ENCODE measurements at regions not wholly inside any gene's neighbourhood (a gene's known extent, or its start where the extent isn't known, plus 50 kb on each side); places are given as distances from the start of the nearest gene placed in this dataset.

- TF ChIP-seq CTCF (IDR thresholded peaks at IDR 0.05) (no peak), POLR2A (IDR thresholded peaks at IDR 0.05) (no peak)
- intact Hi-C loops (cut with DNase I; ENCODE audit: low total_unique reads) = no loop called here
- DNase-seq (ENCODE audit: low spot score in 2 of 2) = no peak
- 60 to 72% methylated on average over 2 of the region's 2 CpGs for WGBS, 2 donors
- H3K4me3 ChIP-seq (ENCODE audit: low read depth, poor library complexity, severe bottlenecking) = no peak overlapping the region
These were observed 56.5 kb upstream of the ST6GALNAC3 start for GRCh38 chr1:76018045-76018444.

DNA sequence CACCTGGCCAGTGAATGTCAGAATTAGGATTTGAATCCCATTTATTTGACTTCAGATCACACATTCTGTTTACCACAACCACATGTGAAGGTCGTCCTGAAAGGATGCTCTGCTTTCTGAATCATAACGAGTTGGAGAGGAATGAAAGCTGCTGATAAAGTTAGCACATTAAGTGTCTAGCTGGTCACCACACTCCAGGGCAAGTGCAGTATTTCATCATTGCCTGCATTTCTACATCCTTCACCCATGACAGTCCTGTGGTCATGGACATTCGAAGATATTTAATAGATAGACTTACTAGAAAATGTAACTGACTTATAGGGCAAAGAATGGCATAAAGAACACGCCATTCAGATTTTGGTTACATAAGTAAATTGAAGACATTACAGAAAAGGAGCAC lies 52.7 kb upstream of the ST6GALNAC3 start:
- no peak overlapping the region for H3K4me3 ChIP-seq (ENCODE audit: low read depth, poor library complexity, severe bottlenecking)
- TF ChIP-seq POLR2A (IDR thresholded peaks at IDR 0.05) (no peak), CTCF (IDR thresholded peaks at IDR 0.05) (no peak)
- WGBS, 2 donors = 54 to 59% methylated on average over 4 of the region's 4 CpGs
- DNase-seq (ENCODE audit: low spot score in 2 of 2) = no peak
- intact Hi-C loops (cut with DNase I; ENCODE audit: low total_unique reads) = no loop called here

- intact Hi-C loops (cut with DNase I; ENCODE audit: low total_unique reads) = no loop called here
- no peak for DNase-seq (ENCODE audit: low spot score in 2 of 2)
- WGBS, 2 donors = 79 to 85% methylated on average over 1 of the region's 1 CpG
- H3K4me3 ChIP-seq (ENCODE audit: low read depth, poor library complexity, severe bottlenecking) = no peak overlapping the region
- TF ChIP-seq POLR2A (IDR thresholded peaks at IDR 0.05) = no peak
- no peak for TF ChIP-seq CTCF (IDR thresholded peaks at IDR 0.05)
These were observed 50.7 kb upstream of the ST6GALNAC3 start for GRCh38 chr1:76023669-76024435.
